ENCODE measurements at regions not wholly inside any gene's neighbourhood (a gene's known extent, or its start where the extent isn't known, plus 50 kb on each side); places are given as distances from the start of the nearest gene placed in this dataset.

DNA sequence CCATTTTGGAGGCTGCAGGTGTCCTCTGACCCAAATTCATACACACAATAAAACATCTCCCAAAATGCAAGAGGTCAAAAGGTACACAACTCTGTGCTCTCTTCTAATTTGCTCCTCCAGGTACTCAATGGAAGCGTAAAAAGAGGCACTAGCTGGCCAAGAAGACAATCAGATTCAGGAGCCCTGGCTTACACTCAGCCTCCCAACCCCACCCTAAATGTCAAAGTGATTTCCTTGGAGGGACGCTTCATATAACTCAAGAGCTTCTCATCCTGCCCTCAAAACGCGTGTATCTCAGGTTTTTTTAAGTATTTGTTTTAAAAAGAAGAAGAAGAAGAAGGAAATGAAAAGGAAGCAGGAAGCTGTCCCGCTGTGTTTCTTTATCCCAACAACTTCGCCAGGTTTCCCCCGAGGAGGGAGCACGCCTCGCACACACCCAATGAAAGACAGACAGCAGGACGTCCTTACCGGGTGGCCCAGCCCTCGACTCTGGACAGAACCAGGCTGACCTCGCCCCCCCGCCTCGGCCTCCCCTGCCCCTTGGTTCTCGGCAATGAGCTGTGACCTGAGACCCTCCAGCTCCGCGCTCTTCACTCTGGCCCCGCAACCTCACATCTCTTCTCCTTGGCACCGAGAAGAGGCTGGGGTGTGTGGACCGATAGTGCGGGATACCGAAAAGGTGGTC is 620.7 kb upstream of the ZNF385D start:
- Histone ChIP-seq H3K18ac (ENCODE audit: low read length) (peak overlapping the region; percentile 70), H3K4ac (ENCODE audit: low read length) (no peak overlapping the region), H2BK15ac (ENCODE audit: low read length) (no peak overlapping the region), H3K14ac (ENCODE audit: low read length) (no peak overlapping the region), H2AFZ (ENCODE audit: low read length) (no peak overlapping the region), H2BK120ac (ENCODE audit: low read depth, low read length) (no peak overlapping the region), H4K8ac (ENCODE audit: low read depth, low read length) (no peak overlapping the region), H3K4me1 (ENCODE audit: control insufficient read depth in 2 of 2, insufficient read depth in 1 of 2, low read depth in 1 of 2, low read length in 2 of 2) (peaks cover 0 to 1% of the 10 kb centered on the region in 2 donors), H3K9ac (ENCODE audit: low read depth, low read length, poor library complexity) (peak overlapping the region; percentile 76), H2BK12ac (ENCODE audit: low read length) (no peak overlapping the region), H2BK5ac (ENCODE audit: low read length) (no peak overlapping the region), H3K27me3 (ENCODE audit: control insufficient read depth in 3 of 3, insufficient read depth in 3 of 3, low read depth in 1 of 3, low read length in 3 of 3) (peaks cover 0 to 45% (median 25%) of the 10 kb centered on the region in 3 experiments), H3K79me1 (ENCODE audit: low read depth, low read length) (no peaks in the 10 kb centered on the region), H3K4me2 (ENCODE audit: insufficient read depth, low read length, poor library complexity, severe bottlenecking) (peak overlapping the region; percentile 94), H4K91ac (ENCODE audit: low read depth, low read length, poor library complexity) (no peak overlapping the region), H3K23ac (ENCODE audit: low read depth, low read length, poor library complexity) (peak overlapping the region; percentile 68), H2AK5ac (ENCODE audit: low read depth, low read length) (no peak overlapping the region), H3K9me3 (replicated peaks in 1 of 2; ENCODE audit: control insufficient read depth in 2 of 2, insufficient read depth in 1 of 2, low read depth in 1 of 2, low read length in 2 of 2) (peaks cover 0 to 3% of the 10 kb centered on the region in 2 donors), H3K36me3 (replicated peaks in 1 of 2; ENCODE audit: control insufficient read depth in 2 of 2, insufficient read depth in 2 of 2, low read length in 2 of 2) (no peaks in the 10 kb centered on the region), H3K27ac (replicated peaks; ENCODE audit: low read length) (no peak overlapping the region), H3K4me3 (ENCODE audit: low read length in 2 of 2) (peak overlapping the region in 1 of 2 donors; percentile 72)
- WGBS, 2 donors (ENCODE audit: extremely low coverage in 2 of 2, insufficient read length in 2 of 2, insufficient replicate concordance in 1 of 2), result no CpG with 5 or more reads among the region's 23 CpGs
- DNase-seq (ENCODE audit: low spot score), result peak; percentile 15

DNA sequence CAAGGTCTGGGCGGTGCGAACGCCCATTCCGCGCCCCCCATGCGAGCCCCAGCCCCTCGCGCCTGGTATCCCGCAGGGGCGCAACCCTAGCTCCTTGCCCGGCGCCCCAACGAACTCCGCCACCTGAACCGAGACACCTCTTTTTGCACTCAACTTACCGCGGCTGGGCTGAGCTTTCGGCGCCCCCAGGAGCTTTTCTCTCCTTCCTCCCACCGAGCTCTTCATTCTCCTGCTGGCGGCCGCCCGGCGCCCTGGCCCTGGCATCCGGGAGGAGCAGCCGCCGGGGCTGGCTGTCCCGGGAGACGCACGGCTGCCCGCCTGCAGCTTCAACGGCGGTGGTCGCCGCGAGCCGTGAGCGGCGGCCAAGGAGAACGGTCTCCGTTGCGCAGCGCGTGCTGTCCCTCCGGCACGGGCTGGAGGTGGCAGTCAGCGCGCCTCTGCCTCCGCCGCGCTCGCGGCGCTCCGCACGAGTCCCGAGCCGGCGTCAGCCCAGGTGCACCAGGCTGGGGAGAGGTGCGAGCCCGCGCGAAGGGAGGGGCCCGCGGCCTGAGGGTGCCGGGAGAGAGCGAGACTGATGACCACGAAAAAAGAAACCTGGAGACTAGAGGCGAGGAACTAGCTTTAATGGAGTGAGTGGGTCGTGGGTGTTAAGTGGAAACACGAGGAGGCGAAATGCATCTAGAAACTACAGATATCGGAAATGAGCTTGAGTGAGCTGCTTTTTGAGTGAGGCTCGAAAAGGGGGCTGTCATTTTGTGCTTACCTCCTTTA is 621.5 kb upstream of the ZNF385D start:
- H2BK12ac ChIP-seq (ENCODE audit: low read length), result no peak overlapping the region
- peak overlapping the region; percentile 69 for H2AFZ ChIP-seq (ENCODE audit: low read length)
- no peak overlapping the region for H3K27ac ChIP-seq (replicated peaks; ENCODE audit: low read length)
- peaks cover 0 to 1% of the 10 kb centered on the region in 2 donors for H3K4me1 ChIP-seq (ENCODE audit: control insufficient read depth in 2 of 2, insufficient read depth in 1 of 2, low read depth in 1 of 2, low read length in 2 of 2)
- peak overlapping the region; percentile 92 for H3K18ac ChIP-seq (ENCODE audit: low read length)
- no peak overlapping the region for H2BK15ac ChIP-seq (ENCODE audit: low read length)
- no peak overlapping the region for H4K91ac ChIP-seq (ENCODE audit: low read depth, low read length, poor library complexity)
- no peak overlapping the region for H2BK120ac ChIP-seq (ENCODE audit: low read depth, low read length)
- H3K27me3 ChIP-seq (ENCODE audit: control insufficient read depth in 3 of 3, insufficient read depth in 3 of 3, low read depth in 1 of 3, low read length in 3 of 3), result peaks cover 0 to 45% (median 25%) of the 10 kb centered on the region in 3 experiments
- H2AK5ac ChIP-seq (ENCODE audit: low read depth, low read length), result no peak overlapping the region
- H3K23ac ChIP-seq (ENCODE audit: low read depth, low read length, poor library complexity), result peak overlapping the region; percentile 68
- H3K79me1 ChIP-seq (ENCODE audit: low read depth, low read length), result no peaks in the 10 kb centered on the region
- peak; percentile 38 for DNase-seq (ENCODE audit: low spot score)
- peak overlapping the region in 1 of 2 donors; percentile 72 for H3K4me3 ChIP-seq (ENCODE audit: low read length in 2 of 2)
- no peak overlapping the region for H3K4ac ChIP-seq (ENCODE audit: low read length)
- no peak overlapping the region for H3K14ac ChIP-seq (ENCODE audit: low read length)
- H3K4me2 ChIP-seq (ENCODE audit: insufficient read depth, low read length, poor library complexity, severe bottlenecking), result peak overlapping the region; percentile 94
- no peak overlapping the region for H4K8ac ChIP-seq (ENCODE audit: low read depth, low read length)
- whole genome bisulfite sequencing, 2 donors (ENCODE audit: extremely low coverage in 2 of 2, insufficient read length in 2 of 2, insufficient replicate concordance in 1 of 2), result no CpG with 5 or more reads among the region's 74 CpGs
- H3K9me3 ChIP-seq (replicated peaks in 1 of 2; ENCODE audit: control insufficient read depth in 2 of 2, insufficient read depth in 1 of 2, low read depth in 1 of 2, low read length in 2 of 2), result peaks cover 0 to 3% of the 10 kb centered on the region in 2 donors
- H3K9ac ChIP-seq (ENCODE audit: low read depth, low read length, poor library complexity), result peak overlapping the region; percentile 76
- no peaks in the 10 kb centered on the region for H3K36me3 ChIP-seq (replicated peaks in 1 of 2; ENCODE audit: control insufficient read depth in 2 of 2, insufficient read depth in 2 of 2, low read length in 2 of 2)
- no peak overlapping the region for H2BK5ac ChIP-seq (ENCODE audit: low read length)

DNA sequence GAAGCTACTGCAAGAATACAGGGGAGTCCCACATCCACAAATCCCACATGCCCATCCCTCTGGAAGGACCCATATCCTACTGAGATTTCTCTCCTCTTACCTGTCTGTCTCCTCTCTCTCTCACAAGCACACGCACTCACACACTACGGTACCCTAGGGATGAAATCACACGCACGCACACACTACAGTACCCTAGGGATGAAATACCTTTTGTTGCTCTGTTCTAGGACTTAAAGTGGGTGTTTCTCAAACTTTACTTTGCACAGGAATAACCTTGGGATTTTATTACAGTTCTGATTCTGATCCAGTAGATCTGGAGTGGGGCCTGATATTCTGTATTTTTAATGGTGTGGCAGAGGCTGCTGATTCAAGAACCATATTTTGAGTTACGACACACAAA is 622.2 kb upstream of the ZNF385D start:
- WGBS, 2 donors (ENCODE audit: extremely low coverage in 2 of 2, insufficient read length in 2 of 2, insufficient replicate concordance in 1 of 2), result no CpG with 5 or more reads among the region's 5 CpGs
- H3K9ac ChIP-seq (ENCODE audit: low read depth, low read length, poor library complexity), result no peak overlapping the region
- H3K27me3 ChIP-seq (ENCODE audit: control insufficient read depth in 3 of 3, insufficient read depth in 3 of 3, low read depth in 1 of 3, low read length in 3 of 3), result peaks cover 0 to 45% (median 25%) of the 10 kb centered on the region in 3 experiments

DNA sequence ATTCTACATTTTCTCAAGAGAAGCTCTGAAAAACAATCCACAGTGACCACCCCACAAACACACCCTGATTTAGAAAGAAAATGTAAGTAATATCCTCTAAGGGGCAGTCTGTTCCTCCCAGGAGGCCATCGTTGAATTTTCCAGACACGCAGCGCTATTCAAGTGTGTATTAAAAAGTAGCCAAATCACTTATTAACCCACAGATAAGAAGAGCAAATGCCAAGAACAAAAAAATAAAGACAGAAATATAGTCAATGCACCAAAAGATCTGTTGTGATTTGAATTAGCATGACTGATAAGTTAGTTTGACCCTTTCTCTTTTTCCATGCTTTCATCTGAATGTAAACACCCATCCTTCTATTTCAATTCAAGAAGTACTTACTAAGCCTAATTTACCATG is 622.8 kb upstream of the ZNF385D start:
- H3K4ac ChIP-seq (ENCODE audit: low read length), result no peak overlapping the region
- H3K79me1 ChIP-seq (ENCODE audit: low read depth, low read length), result no peaks in the 10 kb centered on the region
- H3K36me3 ChIP-seq (replicated peaks in 1 of 2; ENCODE audit: control insufficient read depth in 2 of 2, insufficient read depth in 2 of 2, low read length in 2 of 2), result no peaks in the 10 kb centered on the region
- no peak overlapping the region for H2AFZ ChIP-seq (ENCODE audit: low read length)
- H2BK120ac ChIP-seq (ENCODE audit: low read depth, low read length), result no peak overlapping the region
- no peak overlapping the region for H4K91ac ChIP-seq (ENCODE audit: low read depth, low read length, poor library complexity)
- WGBS, 2 donors (ENCODE audit: extremely low coverage in 2 of 2, insufficient read length in 2 of 2, insufficient replicate concordance in 1 of 2), result no CpG with 5 or more reads among the region's 3 CpGs
- DNase-seq (ENCODE audit: low spot score), result no peak
- H3K14ac ChIP-seq (ENCODE audit: low read length), result no peak overlapping the region
- peaks cover 0 to 1% of the 10 kb centered on the region in 2 donors for H3K4me1 ChIP-seq (ENCODE audit: control insufficient read depth in 2 of 2, insufficient read depth in 1 of 2, low read depth in 1 of 2, low read length in 2 of 2)
- no peak overlapping the region for H4K8ac ChIP-seq (ENCODE audit: low read depth, low read length)
- no peak overlapping the region for H3K27ac ChIP-seq (replicated peaks; ENCODE audit: low read length)
- no peak overlapping the region for H3K4me2 ChIP-seq (ENCODE audit: insufficient read depth, low read length, poor library complexity, severe bottlenecking)
- H3K4me3 ChIP-seq (ENCODE audit: low read length in 2 of 2), result no peak overlapping the region
- peaks cover 0 to 45% (median 25%) of the 10 kb centered on the region in 3 experiments for H3K27me3 ChIP-seq (ENCODE audit: control insufficient read depth in 3 of 3, insufficient read depth in 3 of 3, low read depth in 1 of 3, low read length in 3 of 3)
- H3K18ac ChIP-seq (ENCODE audit: low read length), result no peak overlapping the region
- H2BK5ac ChIP-seq (ENCODE audit: low read length), result no peak overlapping the region
- H2AK5ac ChIP-seq (ENCODE audit: low read depth, low read length), result no peak overlapping the region
- no peak overlapping the region for H2BK12ac ChIP-seq (ENCODE audit: low read length)
- H2BK15ac ChIP-seq (ENCODE audit: low read length), result no peak overlapping the region
- no peak overlapping the region for H3K9ac ChIP-seq (ENCODE audit: low read depth, low read length, poor library complexity)
- no peak overlapping the region for H3K23ac ChIP-seq (ENCODE audit: low read depth, low read length, poor library complexity)
- H3K9me3 ChIP-seq (replicated peaks in 1 of 2; ENCODE audit: control insufficient read depth in 2 of 2, insufficient read depth in 1 of 2, low read depth in 1 of 2, low read length in 2 of 2), result peaks cover 0 to 3% of the 10 kb centered on the region in 2 donors

More for the DNA sequence above, 622.2 kb upstream of the ZNF385D start:
- no peak for DNase-seq (ENCODE audit: low spot score)
- no peak overlapping the region for H3K27ac ChIP-seq (replicated peaks; ENCODE audit: low read length)
- no peak overlapping the region for H2BK5ac ChIP-seq (ENCODE audit: low read length)
- H3K23ac ChIP-seq (ENCODE audit: low read depth, low read length, poor library complexity), result no peak overlapping the region
- H3K4me3 ChIP-seq (ENCODE audit: low read length in 2 of 2), result no peak overlapping the region
- no peak overlapping the region for H3K18ac ChIP-seq (ENCODE audit: low read length)
- no peak overlapping the region for H2AFZ ChIP-seq (ENCODE audit: low read length)
- no peak overlapping the region for H4K91ac ChIP-seq (ENCODE audit: low read depth, low read length, poor library complexity)
- no peak overlapping the region for H4K8ac ChIP-seq (ENCODE audit: low read depth, low read length)
- H2BK120ac ChIP-seq (ENCODE audit: low read depth, low read length), result no peak overlapping the region
- H3K4ac ChIP-seq (ENCODE audit: low read length), result no peak overlapping the region
- no peak overlapping the region for H2BK12ac ChIP-seq (ENCODE audit: low read length)
- peaks cover 0 to 1% of the 10 kb centered on the region in 2 donors for H3K4me1 ChIP-seq (ENCODE audit: control insufficient read depth in 2 of 2, insufficient read depth in 1 of 2, low read depth in 1 of 2, low read length in 2 of 2)
- H3K14ac ChIP-seq (ENCODE audit: low read length), result no peak overlapping the region
- H2AK5ac ChIP-seq (ENCODE audit: low read depth, low read length), result no peak overlapping the region
- H2BK15ac ChIP-seq (ENCODE audit: low read length), result no peak overlapping the region
- H3K4me2 ChIP-seq (ENCODE audit: insufficient read depth, low read length, poor library complexity, severe bottlenecking), result no peak overlapping the region
- no peaks in the 10 kb centered on the region for H3K79me1 ChIP-seq (ENCODE audit: low read depth, low read length)
- peaks cover 0 to 3% of the 10 kb centered on the region in 2 donors for H3K9me3 ChIP-seq (replicated peaks in 1 of 2; ENCODE audit: control insufficient read depth in 2 of 2, insufficient read depth in 1 of 2, low read depth in 1 of 2, low read length in 2 of 2)
- no peaks in the 10 kb centered on the region for H3K36me3 ChIP-seq (replicated peaks in 1 of 2; ENCODE audit: control insufficient read depth in 2 of 2, insufficient read depth in 2 of 2, low read length in 2 of 2)
